ENCODE measurements at regions not wholly inside any gene's neighbourhood (a gene's known extent, or its start where the extent isn't known, plus 50 kb on each side); places are given as distances from the start of the nearest gene placed in this dataset.
"Not testable (repeated sequence)": the region's sequence is repeated elsewhere in the genome, so short reads cannot be mapped to it uniquely, and the experiment has no call there.

DNA sequence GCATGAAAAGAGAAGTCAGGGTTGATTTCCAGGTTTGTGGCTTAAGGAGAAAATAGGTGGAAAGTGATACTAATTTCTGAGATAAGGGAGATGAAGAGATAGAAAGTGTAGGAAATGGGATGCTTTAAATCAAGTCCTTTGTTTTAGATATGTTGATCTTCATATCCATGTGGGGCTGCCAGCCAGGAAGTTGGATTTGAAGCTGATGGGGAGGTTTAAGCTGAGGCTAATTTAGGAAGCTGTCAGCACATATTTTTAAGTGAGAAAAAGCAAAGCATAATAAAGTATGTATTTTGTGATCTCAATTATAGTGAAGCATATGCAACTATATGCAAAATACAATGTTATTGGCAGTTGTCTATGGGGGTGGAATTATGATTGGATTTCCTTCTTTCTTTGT lies 428.4 kb downstream of the CSNK1G3 start:
- Histone ChIP-seq H3K9me2 (ENCODE audit: insufficient read depth, low read length) (no peaks in the 10 kb centered on the region), H3K36me3 (ENCODE audit: insufficient read depth, low read length) (no peaks in the 10 kb centered on the region; the same call in 1 of the 2 replicates), H2AFZ (ENCODE audit: low read length) (no peak overlapping the region), H4K20me1 (ENCODE audit: insufficient read depth, low read length) (no peaks in the 10 kb centered on the region), H3K27ac (ENCODE audit: low read depth, low read length, poor library complexity, severe bottlenecking) (no peak overlapping the region), H3K79me2 (ENCODE audit: insufficient read depth, low read depth, low read length) (no peaks in the 10 kb centered on the region), H3K9me3 (ENCODE audit: low read length) (peaks cover 21% of the 10 kb centered on the region), H3K4me3 (ENCODE audit: low read depth, low read length, poor library complexity, severe bottlenecking) (no peak overlapping the region), H3K4me1 (ENCODE audit: insufficient read depth, low read length, poor library complexity, severe bottlenecking) (no peaks in the 10 kb centered on the region), H3K4me2 (ENCODE audit: low read length) (no peak overlapping the region)
- CTCF ChIA-PET (ENCODE audit: unreplicated experiment) = no interaction called here
- no TSS peak for BruUV-seq (replicated peaks)
- POLR2A ChIA-PET = interaction anchor here (0.8 to 1.1 kb wide), 4 partner anchors 14 to 933 kb away, joined by 3 to 5 read pairs (median 4); no protein-coding TSS in a partner anchor
- intact Hi-C loops (cut with micrococcal nuclease; ENCODE audit: unreplicated experiment) = loop anchor here (10.0 kb wide), 1 partner anchor 234 kb away; no protein-coding TSS in a partner anchor
- DNase-seq (ENCODE audit: low spot score) = no peak
- TF ChIP-seq, protein P1, sequence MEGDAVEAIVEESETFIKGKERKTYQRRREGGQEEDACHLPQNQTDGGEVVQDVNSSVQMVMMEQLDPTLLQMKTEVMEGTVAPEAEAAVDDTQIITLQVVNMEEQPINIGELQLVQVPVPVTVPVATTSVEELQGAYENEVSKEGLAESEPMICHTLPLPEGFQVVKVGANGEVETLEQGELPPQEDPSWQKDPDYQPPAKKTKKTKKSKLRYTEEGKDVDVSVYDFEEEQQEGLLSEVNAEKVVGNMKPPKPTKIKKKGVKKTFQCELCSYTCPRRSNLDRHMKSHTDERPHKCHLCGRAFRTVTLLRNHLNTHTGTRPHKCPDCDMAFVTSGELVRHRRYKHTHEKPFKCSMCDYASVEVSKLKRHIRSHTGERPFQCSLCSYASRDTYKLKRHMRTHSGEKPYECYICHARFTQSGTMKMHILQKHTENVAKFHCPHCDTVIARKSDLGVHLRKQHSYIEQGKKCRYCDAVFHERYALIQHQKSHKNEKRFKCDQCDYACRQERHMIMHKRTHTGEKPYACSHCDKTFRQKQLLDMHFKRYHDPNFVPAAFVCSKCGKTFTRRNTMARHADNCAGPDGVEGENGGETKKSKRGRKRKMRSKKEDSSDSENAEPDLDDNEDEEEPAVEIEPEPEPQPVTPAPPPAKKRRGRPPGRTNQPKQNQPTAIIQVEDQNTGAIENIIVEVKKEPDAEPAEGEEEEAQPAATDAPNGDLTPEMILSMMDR (conservative IDR thresholded peaks at IDR 0.05; ENCODE audit: low read length) = no peak
- TF ChIP-seq EZH2phosphoT487 (IDR thresholded peaks at IDR 0.05; ENCODE audit: borderline replicate concordance, low read depth, low read length) = no peak

DNA sequence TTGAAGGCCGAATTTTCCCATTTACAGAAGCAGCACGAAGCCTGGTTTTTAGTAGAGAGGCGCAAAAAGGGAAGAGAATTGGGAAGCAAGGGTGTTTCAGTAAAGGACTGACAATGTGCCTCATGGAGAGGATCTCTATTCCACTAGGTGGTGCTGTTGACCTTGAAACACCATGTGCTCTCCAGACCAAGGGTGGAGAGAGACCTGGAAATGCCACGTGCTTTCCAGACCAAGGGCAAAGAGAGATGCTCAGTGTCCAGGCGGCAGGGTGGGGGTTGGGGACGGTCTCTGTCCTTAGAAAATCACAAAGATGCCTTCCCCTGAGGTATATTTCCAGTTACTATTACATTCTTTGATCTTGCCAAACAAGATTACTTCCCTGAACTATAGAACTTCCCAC lies 425.3 kb downstream of the CSNK1G3 start:
- CTCF ChIA-PET (ENCODE audit: unreplicated experiment) = no interaction called here
- no peak overlapping the region for H3K4me3 ChIP-seq (ENCODE audit: low read depth, low read length, poor library complexity, severe bottlenecking)
- no peaks in the 10 kb centered on the region for H3K79me2 ChIP-seq (ENCODE audit: insufficient read depth, low read depth, low read length)
- H3K9me2 ChIP-seq (ENCODE audit: insufficient read depth, low read length) = no peaks in the 10 kb centered on the region
- intact Hi-C loops (cut with micrococcal nuclease; ENCODE audit: unreplicated experiment) = loop anchor here (2.0 to 5.0 kb wide), 3 partner anchors 266 to 805 kb away; no protein-coding TSS in a partner anchor
- peaks cover 21% of the 10 kb centered on the region for H3K9me3 ChIP-seq (ENCODE audit: low read length)
- no peaks in the 10 kb centered on the region; the same call in 1 of the 2 replicates for H3K36me3 ChIP-seq (ENCODE audit: insufficient read depth, low read length)
- BruUV-seq (replicated peaks) = no TSS peak
- no peaks in the 10 kb centered on the region for H4K20me1 ChIP-seq (ENCODE audit: insufficient read depth, low read length)
- POLR2A ChIA-PET = interaction anchor here (0.7 kb wide), 1 partner anchor 888 kb away, joined by 4 read pairs; no protein-coding TSS in a partner anchor
- no peak overlapping the region for H2AFZ ChIP-seq (ENCODE audit: low read length)
- TF ChIP-seq, protein P1 (conservative IDR thresholded peaks at IDR 0.05; ENCODE audit: low read length) = peak; percentile 84
- no peak for TF ChIP-seq EZH2phosphoT487 (IDR thresholded peaks at IDR 0.05; ENCODE audit: borderline replicate concordance, low read depth, low read length)
- peak; percentile 77 for DNase-seq (ENCODE audit: low spot score)
- H3K27ac ChIP-seq (ENCODE audit: low read depth, low read length, poor library complexity, severe bottlenecking) = no peak overlapping the region
- H3K4me1 ChIP-seq (ENCODE audit: insufficient read depth, low read length, poor library complexity, severe bottlenecking) = no peaks in the 10 kb centered on the region
- H3K4me2 ChIP-seq (ENCODE audit: low read length) = no peak overlapping the region

DNA sequence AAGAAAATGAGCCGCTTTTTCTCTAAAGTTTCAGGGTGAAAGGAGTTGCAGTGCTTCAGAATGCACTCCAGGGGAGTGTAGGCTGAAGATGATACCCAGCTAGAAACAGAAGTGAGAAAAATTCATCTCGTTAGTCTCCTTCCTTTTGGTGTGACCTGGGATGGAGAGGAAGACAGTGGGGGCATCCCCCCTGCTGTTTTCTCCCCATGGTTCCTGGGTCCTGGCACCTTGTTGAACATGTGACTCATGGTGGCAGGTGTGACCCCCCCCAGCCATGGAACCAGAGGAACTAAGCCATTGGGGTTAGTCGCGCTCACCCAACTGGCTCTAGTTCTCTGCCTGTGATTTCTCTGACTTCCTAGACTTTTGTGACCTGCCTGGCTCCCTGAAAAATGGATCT lies 424.6 kb downstream of the CSNK1G3 start:
- Histone ChIP-seq H2AFZ (ENCODE audit: low read length) (no peak overlapping the region), H3K9me3 (ENCODE audit: low read length) (peaks cover 21% of the 10 kb centered on the region), H3K4me1 (ENCODE audit: insufficient read depth, low read length, poor library complexity, severe bottlenecking) (no peaks in the 10 kb centered on the region), H3K36me3 (ENCODE audit: insufficient read depth, low read length) (no peaks in the 10 kb centered on the region; the same call in 1 of the 2 replicates), H3K9me2 (ENCODE audit: insufficient read depth, low read length) (no peaks in the 10 kb centered on the region), H4K20me1 (ENCODE audit: insufficient read depth, low read length) (no peaks in the 10 kb centered on the region), H3K4me2 (ENCODE audit: low read length) (no peak overlapping the region), H3K27ac (ENCODE audit: low read depth, low read length, poor library complexity, severe bottlenecking) (no peak overlapping the region), H3K79me2 (ENCODE audit: insufficient read depth, low read depth, low read length) (no peaks in the 10 kb centered on the region), H3K4me3 (ENCODE audit: low read depth, low read length, poor library complexity, severe bottlenecking) (no peak overlapping the region)
- no peak for TF ChIP-seq EZH2phosphoT487 (IDR thresholded peaks at IDR 0.05; ENCODE audit: borderline replicate concordance, low read depth, low read length)
- TF ChIP-seq, protein P1 (conservative IDR thresholded peaks at IDR 0.05; ENCODE audit: low read length) = no peak
- ChIA-PET POLR2A (interaction anchor here (0.6 to 0.7 kb wide), 3 partner anchors 23 to 889 kb away, joined by 3 to 4 read pairs (median 3); no protein-coding TSS in a partner anchor), CTCF (ENCODE audit: unreplicated experiment) (interaction anchor here (0.9 kb wide), 1 partner anchor 30 kb away, joined by 3 read pairs; no protein-coding TSS in a partner anchor)
- DNase-seq (ENCODE audit: low spot score) = peak; percentile 6
- no TSS peak for BruUV-seq (replicated peaks)
- intact Hi-C loops (cut with micrococcal nuclease; ENCODE audit: unreplicated experiment) = loop anchor here (2.0 to 5.0 kb wide), 3 partner anchors 266 to 806 kb away; no protein-coding TSS in a partner anchor

DNA sequence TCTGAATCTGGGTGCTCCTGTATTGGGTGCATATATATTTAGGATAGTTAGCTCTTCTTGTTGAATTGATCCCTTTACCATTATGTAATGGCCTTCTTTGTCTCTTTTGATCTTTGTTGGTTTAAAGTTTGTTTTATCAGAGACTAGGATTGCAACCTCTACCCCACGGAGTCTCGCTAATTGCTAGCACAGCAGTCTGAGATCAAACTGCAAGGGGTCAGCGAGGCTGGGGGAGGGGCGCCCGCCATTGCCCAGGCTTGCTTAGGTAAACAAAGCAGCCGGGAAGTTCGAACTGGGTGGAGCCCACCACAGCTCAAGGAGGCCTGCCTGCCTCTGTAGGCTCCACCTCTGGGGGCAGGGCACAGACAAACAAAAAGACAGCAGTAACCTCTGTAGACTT lies 421.8 kb downstream of the CSNK1G3 start:
- H3K9me2 ChIP-seq (ENCODE audit: insufficient read depth, low read length); CTCF ChIA-PET (ENCODE audit: unreplicated experiment); POLR2A ChIA-PET; H3K4me3 ChIP-seq (ENCODE audit: low read depth, low read length, poor library complexity, severe bottlenecking); H3K4me2 ChIP-seq (ENCODE audit: low read length); BruUV-seq (replicated peaks); H3K79me2 ChIP-seq (ENCODE audit: insufficient read depth, low read depth, low read length); intact Hi-C loops (cut with micrococcal nuclease; ENCODE audit: unreplicated experiment); H3K36me3 ChIP-seq (ENCODE audit: insufficient read depth, low read length); H3K27ac ChIP-seq (ENCODE audit: low read depth, low read length, poor library complexity, severe bottlenecking); H3K4me1 ChIP-seq (ENCODE audit: insufficient read depth, low read length, poor library complexity, severe bottlenecking); H4K20me1 ChIP-seq (ENCODE audit: insufficient read depth, low read length); H2AFZ ChIP-seq (ENCODE audit: low read length); DNase-seq (ENCODE audit: low spot score): not testable (repeated sequence)
- H3K9me3 ChIP-seq (ENCODE audit: low read length) = peaks cover 21% of the 10 kb centered on the region
